NCI-H446 treated with DMSO at 0.1 percent for 48 hours (cell line): ENCODE measurements at regions not wholly inside any gene's neighbourhood (a gene's known extent, or its start where the extent isn't known, plus 50 kb on each side); places are given as distances from the start of the nearest gene placed in this dataset.
A peak's percentile ranks its signal among the peaks of the same experiment; 100 is the strongest.

Experiments
- DNase-seq: peaks from one replicate; lab custom pipeline; 2025; lab: John Stamatoyannopoulos, UW

DNA sequence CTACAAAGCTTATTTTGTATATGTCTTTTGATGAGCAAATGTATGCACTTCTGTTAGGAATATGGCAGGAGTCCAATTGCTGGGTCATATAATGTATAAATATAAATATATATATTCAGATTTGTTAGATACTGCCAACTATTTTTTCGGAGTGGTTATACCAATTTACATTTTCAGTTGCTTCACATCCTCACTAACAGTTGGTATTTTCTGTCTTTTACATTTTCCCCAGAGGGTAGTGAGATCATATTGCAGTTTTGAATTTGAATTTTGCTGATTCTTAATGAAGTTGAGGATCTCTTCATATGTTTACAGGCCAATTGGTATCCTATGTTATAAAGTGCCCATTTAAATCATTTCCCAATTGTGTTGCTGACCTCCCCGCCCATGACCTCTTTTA is 139.0 kb upstream of the KCNMB2 start:
- DNase-seq = no peak

DNA sequence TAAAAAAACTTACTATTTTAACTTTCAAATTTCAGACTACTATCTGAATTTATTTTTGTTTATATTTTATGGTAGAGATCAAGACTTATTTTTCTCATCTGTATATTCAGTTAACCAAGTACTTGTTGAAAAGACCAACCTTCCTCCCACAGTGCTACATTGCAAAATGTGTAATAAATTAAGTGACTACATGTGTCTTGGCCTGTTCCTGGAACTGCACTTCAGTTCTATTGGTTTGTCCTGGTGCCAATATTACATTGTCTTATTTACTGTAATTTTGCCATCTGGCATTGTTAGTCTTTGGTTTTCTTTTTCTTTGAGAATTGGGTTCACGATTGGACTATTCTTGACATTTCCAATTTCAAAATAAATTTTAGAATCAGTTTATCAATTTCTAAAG is 138.4 kb upstream of the KCNMB2 start:
- peak; percentile 68 for DNase-seq

DNA sequence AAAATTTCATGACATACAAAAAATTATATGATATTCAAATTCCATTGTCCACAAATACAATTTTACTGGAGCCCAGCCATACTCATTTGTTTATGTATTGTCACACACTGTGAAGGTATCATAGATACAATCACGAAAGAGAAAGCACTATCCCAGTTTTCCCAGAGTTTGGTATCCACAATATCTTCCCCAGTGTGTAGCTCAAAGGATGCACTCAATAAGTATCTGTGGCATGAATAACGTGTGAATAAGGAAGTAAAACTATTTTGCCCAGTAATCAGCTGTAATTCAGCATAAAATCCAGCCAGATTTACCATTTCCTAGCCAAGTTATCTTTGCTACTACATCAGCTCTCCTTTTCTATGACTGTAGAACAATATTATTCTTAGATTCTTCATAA is 131.3 kb upstream of the KCNMB2 start:
- DNase-seq = no peak

DNA sequence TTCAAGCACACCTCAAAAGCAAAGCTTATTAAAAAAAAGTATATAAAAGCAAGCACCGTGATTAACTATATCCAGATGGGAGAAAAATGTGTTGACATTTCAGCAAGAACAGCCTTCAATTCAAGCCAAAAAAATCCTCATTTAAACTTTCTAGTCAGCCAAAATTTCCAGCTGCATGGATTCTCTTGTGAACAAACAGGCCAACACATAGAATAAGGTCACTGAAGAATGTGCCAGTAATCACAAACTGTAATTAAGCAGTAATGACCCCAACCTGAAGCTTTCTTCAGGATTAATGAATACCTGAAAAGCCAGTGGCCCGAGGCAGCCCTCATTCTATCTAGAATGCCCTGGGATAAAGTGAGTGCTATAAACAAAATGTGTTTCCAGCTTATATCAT is 130.7 kb upstream of the KCNMB2 start:
- DNase-seq = peak; percentile 84

DNA sequence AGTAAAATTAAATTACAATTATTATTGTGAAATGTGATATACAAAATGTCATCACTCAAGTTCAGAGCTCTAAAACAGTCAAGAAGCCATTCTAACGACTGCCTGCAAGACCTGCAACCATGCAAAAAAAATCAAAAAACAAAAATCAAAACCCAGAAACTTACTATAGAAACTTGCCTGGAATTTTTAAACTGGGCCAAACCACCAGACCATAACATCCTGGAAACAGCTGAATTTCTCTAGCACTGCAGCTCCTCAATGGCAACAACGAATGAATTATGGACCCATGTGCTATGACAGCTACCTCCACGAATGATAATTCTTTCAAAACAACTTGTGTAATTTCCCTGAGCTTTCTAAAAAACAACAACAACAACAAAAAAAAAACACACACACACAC is 130.0 kb upstream of the KCNMB2 start:
- peak; percentile 20 for DNase-seq

DNA sequence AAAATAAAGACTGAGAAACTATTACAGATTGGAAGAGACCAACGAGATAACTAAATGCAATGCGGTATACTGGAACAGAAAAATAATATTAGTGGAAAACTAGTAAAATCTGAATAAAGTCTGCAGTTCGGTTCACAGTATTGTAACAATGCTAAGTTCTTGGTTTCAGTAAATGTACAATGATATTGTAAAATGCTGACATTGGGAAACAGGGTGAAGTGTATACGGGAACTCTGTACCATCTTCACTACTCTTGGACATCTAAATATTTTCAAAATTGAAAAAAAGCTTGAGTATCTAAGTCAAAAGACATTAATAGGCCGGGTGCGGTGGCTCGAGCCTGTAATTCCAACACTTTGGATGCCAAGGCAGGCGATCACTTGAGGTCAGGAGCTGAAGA is 120.9 kb upstream of the KCNMB2 start:
- no peak for DNase-seq

DNA sequence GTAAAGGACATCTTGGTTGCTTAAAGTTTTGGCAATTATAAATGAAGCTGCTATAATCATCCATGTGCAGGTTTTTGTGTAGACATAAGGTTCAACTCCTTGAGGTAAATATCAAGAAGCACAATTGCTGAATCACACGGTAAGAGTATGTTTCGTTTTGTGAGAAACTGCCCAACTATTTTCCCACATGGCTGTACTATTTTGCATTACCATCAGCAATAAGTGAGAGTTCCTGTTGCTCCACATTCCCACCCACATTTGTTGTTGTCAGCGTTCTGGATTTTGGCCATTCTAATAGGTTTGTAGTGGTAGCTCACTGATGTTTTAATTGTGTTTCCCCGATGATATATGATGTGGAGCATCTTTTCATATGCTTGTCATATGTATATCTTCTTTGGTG is 118.5 kb upstream of the KCNMB2 start:
- DNase-seq = no peak

DNA sequence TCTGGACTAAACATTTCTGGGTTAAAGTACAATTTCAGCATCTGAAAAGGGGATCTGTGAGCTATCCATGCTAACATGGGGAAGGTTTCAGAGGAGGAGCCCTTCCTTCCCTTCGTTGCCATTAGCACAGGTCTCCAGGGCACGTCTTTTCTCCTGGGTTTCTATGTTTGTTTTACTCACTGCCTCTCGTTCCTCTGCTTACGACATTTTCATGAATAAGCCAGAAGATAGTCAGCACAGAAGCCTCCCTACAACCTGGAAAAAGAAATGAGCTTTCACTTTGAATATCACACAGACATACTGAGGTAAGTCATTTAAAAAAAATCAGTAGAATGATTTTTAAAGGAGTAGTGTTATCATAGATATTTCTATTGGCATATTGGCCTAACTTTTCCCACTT is 117.2 kb upstream of the KCNMB2 start:
- no peak for DNase-seq

DNA sequence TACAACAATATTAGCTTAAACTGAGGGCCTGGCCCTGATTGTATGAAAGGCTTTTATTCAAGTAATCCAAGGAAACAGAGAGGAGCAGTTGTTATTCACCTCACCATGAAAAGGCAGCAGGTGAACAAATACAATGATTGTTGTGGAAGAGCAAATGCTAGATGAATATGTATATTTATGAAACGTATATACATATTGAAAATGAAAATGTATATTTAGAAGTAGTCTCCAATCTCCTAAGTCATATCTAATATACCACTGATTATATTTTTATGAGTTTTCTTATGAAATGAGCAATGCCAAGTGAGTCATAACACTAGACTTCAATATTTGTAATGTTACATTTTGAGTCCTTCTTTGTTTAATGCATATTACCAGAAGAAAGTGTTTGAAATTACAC is 116.2 kb upstream of the KCNMB2 start:
- no peak for DNase-seq

DNA sequence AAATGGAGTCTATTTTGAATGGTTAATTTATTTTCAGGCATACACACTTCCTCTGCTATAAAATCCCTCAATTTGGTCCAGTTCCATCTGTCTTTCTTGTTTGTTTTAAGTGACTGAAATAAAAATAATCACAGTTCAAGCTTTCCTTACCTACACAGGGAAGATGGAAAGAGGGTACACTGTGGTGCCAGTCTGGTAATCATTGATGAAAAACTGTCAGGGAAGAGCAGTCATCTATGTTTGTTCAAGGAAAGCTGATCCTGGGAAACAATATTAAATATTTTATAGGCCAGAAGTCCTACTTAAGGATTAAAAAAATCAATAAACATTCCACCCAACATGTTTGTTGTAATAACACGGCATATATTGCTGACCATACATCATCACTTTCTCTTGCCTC is 115.2 kb upstream of the KCNMB2 start:
- no peak for DNase-seq

DNA sequence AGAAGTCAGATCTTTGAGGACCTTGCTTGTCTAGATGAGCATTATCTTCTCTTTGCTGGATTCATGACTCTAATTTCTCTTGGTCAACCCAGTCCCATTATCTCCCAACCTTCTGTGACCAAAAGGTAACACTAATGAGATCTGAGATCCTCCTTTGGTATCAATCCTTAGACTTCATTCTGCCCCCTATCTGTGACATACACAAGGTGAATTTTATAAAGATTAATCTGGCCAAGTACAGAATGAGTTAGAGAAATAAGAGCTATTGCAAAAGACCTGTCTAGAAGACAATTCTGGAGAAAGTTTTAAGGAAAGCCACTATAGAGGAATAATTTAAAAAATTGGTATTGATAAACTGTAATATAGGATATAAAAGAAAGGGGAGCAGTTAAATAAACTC is 113.8 kb upstream of the KCNMB2 start:
- no peak for DNase-seq

DNA sequence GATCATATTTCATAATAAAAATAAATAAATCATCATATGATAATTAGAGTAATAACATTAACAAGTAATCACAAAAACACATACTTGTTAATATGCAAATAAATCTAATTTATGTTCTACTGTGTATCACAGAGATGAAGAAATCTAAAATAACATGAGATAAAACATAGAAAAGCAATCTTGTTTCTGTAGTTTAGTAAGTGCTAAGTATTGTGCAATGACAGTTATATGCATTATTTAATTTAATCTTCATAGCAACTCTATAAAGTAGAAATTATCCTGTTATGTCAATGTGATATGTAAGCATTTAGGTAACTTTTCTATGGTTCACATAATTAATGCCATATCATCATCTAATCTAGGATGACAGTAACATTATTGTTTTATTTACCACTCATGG is 108.2 kb upstream of the KCNMB2 start:
- DNase-seq = no peak

DNA sequence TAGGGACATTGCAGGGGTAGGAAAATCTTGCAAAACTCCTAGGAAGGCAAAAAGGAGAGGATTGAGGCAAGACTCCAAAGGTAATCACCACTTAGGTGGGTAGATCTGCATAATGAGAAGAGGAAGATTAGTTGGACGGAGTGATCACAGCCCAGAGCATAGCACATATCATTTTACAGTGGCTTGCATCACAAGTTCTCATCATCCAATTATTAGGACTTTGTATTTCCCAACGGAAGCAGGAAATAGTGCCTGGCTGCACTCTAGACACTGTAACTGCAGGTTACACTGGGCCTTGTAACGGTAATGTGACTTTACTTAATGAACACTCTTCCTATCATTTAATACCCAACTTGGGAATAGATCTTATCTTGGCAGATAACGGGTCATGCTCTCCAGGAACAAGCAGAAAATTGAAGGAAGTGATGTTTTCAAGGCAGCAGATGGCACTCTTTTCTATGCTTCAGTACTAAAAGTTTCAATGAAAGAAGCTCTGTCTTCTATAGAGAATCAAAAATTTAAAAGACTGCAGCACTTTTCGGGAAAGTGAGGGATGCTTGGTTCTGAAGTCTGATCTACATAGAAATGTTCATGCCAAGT is 101.9 kb upstream of the KCNMB2 start:
- no peak for DNase-seq

DNA sequence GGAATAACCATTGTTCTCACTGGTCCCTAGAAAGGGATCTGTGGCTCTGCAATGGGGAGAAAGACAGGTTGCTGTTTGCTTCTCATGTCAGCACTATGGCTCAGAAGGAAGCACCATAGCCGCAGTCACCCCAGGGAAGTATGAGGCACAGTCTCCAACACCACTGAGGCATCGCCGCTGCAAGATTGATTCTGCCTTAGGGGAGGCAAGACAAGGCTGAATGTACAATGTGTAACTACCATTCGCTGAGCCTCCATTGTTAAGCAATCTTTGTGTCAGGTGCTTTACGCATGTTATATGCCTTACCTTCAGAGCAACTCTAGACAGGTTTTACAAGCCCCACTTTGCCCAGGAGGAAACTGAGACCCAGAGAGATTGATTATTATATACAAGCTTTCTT is 100.7 kb upstream of the KCNMB2 start:
- DNase-seq = no peak

DNA sequence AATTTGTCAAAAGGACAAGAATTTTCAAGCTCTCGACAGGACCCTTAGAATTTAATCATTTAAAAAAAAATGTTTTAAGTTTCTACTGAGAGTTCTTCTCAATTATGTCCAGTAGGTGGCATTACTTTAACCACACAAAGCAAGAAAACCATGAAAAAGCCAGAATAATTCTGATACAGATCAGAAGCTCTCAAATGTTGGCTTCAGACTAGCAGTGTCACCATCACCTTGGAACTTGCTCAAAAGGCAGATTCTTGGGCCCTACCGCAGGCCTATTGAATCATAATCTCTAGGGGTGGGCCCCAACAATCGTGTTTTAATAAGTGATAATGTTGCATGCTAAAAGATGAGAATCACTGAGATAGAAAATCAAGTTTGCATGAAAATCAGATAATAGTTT is 99.5 kb upstream of the KCNMB2 start:
- peak; percentile 61 for DNase-seq

DNA sequence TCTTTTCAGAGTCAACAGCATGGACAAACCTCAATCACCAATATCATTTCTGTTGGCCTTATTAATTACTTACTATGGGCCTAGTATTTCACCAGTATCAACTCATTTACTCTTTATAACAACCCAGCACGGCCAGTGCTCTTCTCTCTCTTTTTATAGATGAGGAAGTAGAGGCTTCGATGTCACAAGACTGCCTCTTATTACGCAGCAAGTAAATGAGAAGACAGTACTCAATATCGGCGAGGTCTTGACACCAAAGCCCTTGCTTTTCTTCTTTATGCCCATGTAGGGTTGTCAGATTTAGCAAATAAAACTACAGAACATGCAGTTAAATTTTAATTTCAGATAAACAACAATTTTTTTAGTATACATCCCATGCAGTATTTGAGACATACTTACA is 99.0 kb upstream of the KCNMB2 start:
- no peak for DNase-seq

DNA sequence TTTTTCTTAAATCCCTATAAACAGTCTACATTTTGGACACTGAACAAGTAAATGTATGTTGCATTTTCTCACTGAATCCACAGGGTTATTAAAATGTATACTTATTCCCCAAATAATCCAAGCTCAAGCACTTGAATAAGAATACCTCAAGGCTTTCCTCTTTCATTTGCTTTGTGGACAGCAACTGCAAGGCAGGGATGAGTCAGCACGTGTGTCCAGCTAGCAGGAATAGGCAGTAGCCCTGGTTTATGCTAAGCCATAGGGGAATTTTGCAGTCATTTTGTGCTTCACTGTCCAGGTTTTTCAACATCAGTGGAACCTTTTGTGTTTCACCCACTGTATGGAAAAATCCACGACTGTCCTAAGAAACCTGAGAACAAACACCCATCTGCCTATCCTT is 96.7 kb upstream of the KCNMB2 start:
- no peak for DNase-seq

DNA sequence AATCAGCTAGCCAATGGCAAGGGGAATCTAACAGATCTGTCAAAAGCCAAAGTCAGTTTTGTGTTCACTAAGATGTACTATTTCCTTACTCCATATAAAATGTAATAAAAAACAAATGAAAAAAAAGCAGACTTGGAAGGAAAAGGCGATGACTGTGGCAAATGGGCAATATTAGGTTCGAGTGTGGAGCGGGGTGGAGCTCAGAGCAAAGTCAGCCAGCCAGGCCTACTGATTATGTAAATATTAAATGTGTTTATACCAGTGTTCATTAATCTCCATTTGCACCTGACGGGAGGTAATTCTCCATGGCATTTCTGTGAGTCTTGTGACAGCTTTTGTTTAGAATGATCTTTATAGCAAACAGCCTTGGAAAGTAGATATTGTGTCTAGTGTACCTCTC is 96.2 kb upstream of the KCNMB2 start:
- DNase-seq = no peak

DNA sequence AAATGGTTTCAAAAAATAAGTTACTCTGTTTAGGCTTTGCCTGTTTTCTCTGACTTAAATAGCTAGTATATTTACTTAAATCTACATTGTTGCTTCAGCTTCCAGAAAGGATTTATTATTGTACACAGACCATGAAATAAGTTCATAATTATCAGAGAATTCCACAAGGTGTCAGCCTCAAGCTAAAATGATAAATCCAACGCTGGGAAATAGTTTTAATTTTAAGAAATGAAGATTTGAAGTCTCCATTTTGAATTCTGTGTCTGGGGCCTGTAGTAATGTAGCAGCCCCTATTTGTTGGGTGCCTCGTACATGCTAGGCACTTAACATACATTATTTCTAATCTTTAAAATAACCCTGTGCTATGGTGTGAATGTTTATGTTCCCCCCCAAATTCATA is 92.6 kb upstream of the KCNMB2 start:
- peak; percentile 30 for DNase-seq

DNA sequence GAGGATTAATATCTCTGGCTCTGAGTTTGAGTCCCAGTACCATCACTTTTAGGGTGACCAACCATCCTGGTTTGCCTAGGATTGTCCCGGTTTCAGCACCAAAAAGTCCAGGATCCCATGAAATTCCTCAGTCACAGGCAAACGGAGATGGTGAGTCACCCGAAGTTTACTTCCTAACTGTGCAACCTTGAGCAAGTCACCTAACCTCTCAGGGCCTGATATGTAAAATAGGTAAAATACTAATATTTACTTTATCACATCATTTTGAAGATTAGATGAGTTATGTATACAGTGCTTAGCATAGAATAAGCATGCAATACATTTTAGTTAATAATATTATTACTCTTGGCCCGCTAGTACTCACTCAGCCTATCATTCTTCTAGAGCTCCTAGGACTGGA is 91.1 kb upstream of the KCNMB2 start:
- DNase-seq = no peak

DNA sequence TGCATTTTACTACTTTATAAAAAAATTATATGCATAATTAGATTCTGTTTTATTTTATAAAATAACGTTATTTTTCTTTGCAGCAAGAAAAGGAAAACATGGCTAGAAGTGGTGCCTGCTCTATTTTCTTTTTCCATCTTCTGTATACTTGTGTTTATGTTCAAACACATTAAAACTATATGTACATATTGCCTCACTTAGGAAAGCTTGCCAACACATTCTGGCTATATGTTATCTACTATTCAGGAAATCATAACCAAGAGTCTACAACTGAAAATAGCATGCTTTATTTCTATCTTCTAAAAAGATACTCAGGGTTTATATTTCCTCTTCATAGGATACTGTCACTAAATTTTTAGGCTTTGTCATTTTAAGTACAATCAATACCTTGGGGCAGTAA is 90.2 kb upstream of the KCNMB2 start:
- no peak for DNase-seq

DNA sequence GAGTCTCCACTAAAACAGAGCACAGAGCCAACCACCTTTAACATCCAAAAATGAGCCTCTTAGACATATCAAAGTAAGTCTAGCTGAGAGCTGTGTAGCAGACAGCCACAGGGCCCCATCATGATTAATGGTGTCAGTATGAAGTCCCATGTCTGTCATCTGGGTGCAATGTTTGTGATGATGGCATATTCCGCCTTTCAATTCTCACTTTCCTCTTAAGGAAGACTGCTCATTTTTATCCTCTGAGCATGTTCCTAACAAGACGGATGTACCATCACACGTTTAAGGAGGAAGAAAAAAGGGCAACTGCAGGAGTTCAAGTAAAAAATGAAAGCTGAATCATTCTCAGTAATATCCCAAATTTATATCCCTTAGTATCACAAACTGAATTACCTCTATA is 85.8 kb upstream of the KCNMB2 start:
- DNase-seq = no peak

DNA sequence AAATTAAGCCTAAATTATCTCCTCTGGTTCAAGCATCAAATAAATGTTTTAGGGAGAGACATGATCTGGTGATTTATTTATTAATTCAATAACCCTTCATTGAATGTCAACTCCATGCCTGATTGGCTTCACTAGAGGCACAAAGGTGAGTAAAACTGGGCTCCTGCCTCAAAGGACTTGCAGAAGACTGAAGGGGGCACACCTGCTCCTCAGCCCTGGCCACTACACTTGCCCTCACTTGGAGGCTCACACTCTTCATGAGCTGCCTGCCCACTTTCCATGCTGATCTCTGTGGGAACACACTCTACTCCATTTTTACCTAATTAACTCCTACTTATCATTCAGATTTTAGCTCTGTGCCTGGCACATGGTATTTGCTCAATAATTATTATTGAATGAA is 84.4 kb upstream of the KCNMB2 start:
- DNase-seq = no peak

DNA sequence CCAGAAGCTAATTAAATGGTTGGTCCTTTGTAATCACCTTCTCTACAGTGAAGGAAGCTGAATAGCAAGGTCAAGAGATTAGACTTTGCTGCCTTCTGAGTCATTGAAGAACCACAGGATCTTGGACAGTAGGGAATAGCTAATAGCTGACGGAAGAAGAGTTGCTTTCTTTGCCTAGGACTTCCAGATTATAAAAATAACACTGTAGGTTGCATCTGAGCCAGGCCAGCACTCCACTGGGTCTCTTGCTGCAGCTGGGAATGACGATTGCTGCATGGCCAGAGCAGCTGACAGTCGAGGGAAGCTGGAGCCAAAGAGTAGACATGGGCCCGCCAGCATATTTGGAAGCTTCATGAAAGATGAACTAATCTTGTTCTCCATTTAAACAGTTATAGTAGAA is 81.5 kb upstream of the KCNMB2 start:
- peak; percentile 81 for DNase-seq

DNA sequence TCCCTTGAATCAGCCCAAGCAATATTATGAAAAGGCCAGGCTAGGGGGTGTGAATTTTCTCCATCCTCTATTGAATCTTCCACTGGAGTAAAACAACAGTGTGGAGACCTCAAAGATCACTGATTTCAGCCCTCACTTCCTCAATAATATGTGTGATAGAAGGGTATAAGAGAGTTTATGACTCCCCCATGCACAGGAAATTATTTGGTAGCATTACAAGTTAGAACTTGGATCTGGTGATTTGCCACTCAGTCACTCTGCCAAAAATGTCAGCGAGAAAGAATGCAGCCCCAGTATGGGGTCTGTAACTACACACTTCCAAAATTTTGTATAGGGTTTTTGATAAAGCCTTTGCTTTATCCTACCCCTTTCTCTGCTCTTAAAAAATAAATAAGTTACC is 81.0 kb upstream of the KCNMB2 start:
- peak; percentile 71 for DNase-seq
